Left cardiac atrium (tissue), 4 donors: ENCODE measurements at regions not wholly inside any gene's neighbourhood (a gene's known extent, or its start where the extent isn't known, plus 50 kb on each side); places are given as distances from the start of the nearest gene placed in this dataset.
"Not testable (repeated sequence)": the region's sequence is repeated elsewhere in the genome, so short reads cannot be mapped to it uniquely, and the experiment has no call there.

Source experiments
- ATAC-seq, 2 donors: fragments of 200-7000 bp; cut with Tn5 transposase; one replicate each; pipeline ENCODE4 v1.9.1; 2020; ENCODE audit warnings: mild to moderate bottlenecking in 2 of 2, moderate library complexity in 2 of 2
- DNase-seq: peaks from one replicate; pipeline ENCODE4 v3.0.0-alpha.2; 2020
- intact Hi-C, 2 donors: fragments of 100-400 bp; cut with DNase I; formaldehyde crosslinking; loops; one replicate each; pipeline versions ENCODE4 v1.14.1 to v1.15.1; 2022 to 2023
- donor health status: DM: no; HTN: yes; CAD: no.
- donor health status: DM: no; HTN: yes; CAD: no; lungs with severe emphysema.
- donor health status: DM: yes; HTN: yes; CAD: no.
- donor health status: Dilated cardiomyopathy.

DNA sequence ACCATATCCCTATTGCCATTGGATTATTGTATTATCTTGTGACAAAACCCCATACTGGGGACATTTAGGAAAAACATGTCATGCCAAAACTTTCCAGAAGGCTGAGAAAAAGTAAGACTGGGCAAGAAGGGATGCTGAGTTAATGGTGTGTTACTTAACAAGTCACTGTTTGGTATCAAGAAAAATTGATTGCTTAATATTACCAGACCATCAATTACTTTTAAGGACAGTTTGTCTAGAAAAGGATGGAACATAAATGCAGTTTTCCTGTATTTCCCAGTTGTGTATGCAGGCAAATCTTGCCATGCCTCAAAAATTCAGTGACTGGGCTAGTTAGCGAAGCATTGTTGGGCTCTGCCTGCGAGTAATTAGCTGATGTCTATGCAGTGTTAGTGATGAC lies 705.6 kb upstream of the MIR17HG start:
- DNase-seq: no peak
- intact Hi-C loops: no loop called here
- ATAC-seq: no peak

DNA sequence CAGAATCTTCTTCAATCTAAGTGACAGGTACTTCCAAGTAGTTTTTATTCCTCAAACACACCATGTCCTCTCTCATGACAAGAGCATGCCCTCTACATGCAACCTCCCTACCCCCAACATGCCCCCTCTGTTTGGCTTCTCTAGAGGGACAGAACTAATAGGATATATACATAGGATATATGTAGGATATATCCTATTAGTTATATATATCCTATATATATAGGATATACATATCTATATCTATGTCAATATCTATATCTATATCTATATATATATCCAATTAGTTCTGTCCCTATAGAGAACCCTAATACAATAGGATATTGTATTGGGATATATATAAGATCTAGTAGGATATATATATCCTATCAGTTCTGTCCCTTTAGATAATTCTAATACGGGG lies 701.9 kb upstream of the MIR17HG start:
- intact Hi-C loops: no loop called here
- DNase-seq (no peak), ATAC-seq (no peak)

DNA sequence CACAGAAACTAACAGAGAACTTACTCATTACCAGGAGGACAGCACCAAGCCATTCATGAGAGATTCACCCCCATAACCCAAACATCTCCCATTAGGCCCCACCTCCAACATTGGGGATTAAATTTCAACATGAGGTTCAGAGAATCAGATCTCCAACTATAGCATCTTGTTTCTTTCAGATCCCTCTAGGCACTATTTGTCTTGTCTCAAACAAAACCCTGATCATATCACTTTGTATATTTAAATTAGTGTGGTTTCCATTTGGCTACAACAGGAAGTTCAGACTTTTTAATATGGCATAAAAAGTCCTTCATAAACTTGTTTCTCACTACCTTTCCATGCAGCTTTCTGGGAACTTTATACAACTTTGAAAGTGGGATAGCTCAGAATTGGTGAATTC lies 699.0 kb upstream of the MIR17HG start:
- no peak for ATAC-seq

DNA sequence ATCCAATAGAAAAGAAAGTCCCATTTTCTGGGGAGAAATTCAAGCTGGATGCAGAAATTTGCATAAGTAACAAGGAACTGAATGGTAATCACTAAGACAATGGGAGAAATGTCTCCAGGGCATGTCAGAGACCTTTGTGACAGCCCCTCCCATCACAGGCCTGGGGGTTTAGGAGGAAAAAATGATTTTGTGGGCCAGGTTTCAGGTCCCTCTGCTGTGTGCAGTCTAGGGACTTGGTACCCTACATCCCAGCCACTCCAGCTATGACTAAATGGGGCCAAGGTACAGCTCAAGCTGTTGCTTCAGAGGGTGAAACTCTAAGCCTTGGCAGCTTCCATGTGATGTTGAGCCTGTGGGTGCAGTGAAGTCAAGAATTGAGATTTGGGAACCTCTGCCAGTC lies 695.5 kb upstream of the MIR17HG start:
- ATAC-seq (no peak), DNase-seq (no peak)
- intact Hi-C loops: no loop called here

More for the DNA sequence above, 699.0 kb upstream of the MIR17HG start:
- no peak for DNase-seq
- intact Hi-C loops: no loop called here

DNA sequence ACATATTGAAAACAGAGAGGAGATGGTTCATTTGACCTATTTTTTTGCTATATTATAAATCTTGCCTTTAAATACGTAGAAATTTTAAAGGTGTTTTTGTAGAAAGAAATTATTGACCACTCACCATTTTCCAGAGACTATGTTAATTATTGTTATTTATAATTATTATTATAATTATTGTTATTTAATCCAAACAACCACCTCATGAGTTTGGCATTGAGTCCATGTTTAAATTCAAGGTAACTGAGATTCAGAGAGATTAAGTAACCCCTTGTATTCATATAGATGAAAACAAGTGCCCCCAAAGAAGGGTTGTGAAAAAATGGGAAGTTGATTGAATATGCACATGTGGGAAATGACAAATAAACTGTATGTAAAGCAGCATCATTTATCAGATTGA lies 692.5 kb upstream of the MIR17HG start:
- DNase-seq (no peak), ATAC-seq (no peak)
- intact Hi-C loops: no loop called here

DNA sequence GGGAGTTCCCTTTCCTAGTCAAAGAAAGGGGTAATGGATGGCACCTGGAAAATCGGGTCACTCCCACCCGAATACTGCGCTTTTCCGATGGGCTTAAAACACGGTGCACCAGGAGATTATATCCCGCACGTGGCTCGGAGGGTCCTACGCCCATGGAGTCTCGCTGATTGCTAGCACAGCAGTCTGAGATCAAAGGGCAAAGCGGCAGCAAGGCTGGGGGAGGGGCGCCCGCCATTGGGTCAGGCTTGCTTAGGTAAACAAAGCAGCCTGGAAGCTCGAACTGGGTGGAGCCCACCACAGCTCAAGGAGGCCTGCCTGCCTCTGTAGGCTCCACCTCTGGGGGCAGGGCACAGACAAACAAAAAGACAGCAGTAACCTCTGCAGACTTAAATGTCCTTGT lies 683.3 kb upstream of the MIR17HG start:
- DNase-seq, ATAC-seq, intact Hi-C loops: not testable (repeated sequence)

DNA sequence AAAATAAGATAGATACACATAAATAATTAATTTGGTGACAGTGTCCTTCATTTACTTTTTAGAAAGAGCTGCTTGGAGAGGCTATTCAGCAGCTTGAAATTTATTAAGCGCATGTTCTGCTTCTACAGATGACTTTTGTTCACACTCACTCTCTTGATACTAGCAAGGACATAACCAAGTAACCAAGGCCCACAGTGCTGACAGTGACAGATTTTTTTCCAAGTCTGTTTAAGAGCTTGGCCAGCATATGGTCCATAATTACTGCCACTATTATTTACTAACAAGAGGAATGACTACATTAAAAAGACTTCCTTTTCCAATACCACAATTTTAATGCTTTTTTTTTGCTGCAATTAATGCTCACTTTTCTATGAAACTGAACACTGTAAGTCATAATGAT lies 673.7 kb upstream of the MIR17HG start:
- intact Hi-C loops: no loop called here
- ATAC-seq: no peak
- DNase-seq: no peak

DNA sequence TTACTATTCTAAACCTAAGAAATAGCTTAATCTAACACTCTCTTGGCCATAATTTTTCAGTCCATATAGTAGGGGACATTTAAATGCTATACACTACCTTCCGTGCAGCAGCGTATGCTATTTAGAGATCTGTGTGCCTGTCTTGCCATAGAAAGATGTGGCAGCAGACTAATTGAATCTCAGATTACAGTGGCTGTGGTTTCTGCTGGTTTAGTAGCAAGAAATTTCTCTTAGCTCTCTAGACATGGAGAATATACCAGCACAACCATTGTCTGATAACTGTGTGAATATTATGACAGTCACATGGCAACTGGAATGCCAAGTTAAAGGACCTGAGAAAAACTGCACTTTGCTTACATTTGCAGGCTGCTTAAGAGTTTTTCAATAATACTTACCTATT lies 672.4 kb upstream of the MIR17HG start:
- DNase-seq (no peak), ATAC-seq (no peak)
- intact Hi-C loops: no loop called here

DNA sequence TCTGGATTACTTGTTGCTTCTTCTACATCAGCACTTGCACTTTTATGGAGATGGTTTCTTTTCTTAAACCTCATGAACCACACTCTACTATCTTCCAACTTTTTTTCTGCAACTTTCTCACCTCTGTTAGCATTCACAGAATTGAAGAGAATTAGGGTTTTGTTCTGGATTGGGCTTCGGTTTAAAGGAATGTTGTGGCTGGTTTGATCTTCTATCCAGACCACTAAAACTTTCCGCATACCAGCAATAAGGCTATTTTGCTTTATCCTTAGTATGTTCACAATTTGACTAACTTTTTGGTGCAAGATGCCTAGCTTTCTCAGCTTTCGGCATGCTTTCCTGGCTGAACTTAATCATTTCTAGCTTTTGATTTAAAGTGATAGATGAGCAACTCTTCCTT lies 666.7 kb upstream of the MIR17HG start:
- intact Hi-C loops: no loop called here
- no peak for DNase-seq

DNA sequence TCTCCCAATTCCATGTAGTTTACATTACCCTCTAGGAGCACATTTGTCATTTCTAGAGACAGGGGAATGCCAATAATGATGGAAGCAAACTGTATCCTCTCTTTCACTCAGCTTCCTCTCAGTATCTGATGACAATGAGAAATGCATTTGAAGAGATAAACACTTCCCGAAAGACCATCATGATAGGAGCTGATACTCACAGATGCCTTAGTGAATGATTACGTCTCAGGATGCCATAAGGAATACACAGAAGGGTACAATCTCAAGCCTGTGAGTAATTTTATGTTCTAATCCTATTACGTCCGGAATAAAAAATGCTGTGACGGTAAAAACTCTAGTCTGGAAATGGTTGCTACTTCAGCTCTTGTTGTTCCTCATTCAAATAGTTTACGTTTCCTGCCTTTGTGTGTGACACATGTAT lies 663.8 kb upstream of the MIR17HG start:
- no peak for DNase-seq
- no peak for ATAC-seq
- intact Hi-C loops: no loop called here

More for the DNA sequence above, 666.7 kb upstream of the MIR17HG start:
- ATAC-seq: no peak

DNA sequence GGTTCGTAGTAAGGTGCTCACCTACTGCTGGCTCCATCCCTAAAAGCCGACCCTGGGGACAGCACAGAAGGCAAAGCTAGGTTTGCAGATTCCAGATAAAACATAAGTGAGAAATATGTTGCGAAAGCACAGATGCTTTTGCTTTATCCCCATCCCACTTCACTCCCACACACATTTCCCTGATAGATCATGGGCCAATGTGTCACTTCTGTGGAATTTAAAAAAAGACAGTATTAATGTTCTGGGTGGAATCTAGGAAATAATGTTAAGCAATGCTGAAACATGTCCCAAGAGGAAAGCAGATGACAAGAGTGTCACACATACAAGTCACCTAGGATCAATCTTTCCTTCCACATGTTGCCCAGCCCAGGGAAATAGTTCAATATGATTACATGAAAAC lies 661.0 kb upstream of the MIR17HG start:
- DNase-seq (no peak), ATAC-seq (peak in 1 of 2 donors; percentile 48)

DNA sequence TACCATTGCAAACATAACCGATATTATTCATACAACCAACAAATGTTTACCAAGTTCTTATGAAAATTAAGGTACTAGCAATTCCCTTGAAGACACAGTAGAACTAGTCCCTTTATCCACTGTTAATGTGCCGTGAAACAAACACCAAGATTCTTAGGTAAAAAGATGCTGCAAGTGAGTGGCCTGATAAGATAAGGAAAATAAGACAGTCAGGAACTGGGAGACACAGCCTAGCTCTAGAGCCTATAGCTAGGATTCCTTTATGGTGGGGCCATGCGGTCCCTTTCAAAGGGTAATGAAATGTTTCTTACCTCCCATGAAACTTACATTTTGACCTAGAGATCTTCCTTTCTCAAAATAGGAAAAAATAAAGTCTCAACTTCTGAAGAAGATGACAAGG lies 658.4 kb upstream of the MIR17HG start:
- DNase-seq (no peak), ATAC-seq (no peak)
- intact Hi-C loops: no loop called here

More for the DNA sequence above, 661.0 kb upstream of the MIR17HG start:
- intact Hi-C loops: no loop called here

DNA sequence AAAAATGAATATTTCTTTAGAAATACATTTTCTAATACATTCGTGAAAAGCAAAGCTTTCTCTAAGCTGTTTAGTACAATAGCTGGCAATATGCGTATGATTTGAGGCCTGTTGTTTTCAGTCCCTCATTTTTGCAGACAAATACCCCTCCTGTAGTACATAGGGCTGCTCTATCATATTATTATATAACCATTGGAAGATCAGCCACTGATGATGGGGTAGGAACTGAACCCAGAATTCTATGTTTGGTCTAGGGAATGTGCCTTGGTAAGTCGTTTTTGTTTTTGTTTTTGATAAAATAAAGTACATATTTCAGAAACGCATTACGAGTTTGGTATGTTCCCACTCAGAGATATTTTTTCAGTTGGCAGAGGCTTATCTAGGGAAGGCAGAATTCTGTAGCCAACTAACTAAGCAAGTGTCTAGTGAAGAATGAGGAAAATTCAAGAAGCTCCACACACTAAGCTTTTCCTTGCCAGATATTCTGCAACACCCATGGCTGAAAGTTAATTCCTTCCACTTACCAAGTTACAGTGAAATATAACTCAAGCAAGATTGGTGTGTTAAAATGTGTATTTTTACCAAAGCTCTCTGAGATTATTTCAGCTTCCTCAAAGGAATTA lies 656.9 kb upstream of the MIR17HG start:
- ATAC-seq (peak; percentile 91 to 97), DNase-seq (no peak)
- intact Hi-C loops: no loop called here

DNA sequence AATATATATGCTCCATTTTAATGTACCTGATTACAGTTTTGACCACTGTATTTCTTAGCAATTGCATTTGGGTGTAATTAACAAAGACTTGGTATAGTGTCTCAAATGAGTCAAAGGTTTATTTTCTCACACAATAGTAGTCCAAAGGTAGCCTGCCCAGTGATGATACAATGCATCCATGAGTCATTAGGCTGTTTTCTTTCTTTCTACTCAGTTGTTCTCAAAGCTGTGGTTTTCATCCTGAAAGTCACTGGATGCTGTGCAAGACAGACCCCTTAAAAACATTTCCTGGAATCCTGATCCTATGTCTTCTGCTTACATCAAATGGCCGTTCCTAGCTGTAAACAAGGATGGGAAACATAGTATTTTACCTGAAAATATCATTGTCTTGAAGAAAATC lies 651.2 kb upstream of the MIR17HG start:
- intact Hi-C loops: no loop called here
- no peak for ATAC-seq

DNA sequence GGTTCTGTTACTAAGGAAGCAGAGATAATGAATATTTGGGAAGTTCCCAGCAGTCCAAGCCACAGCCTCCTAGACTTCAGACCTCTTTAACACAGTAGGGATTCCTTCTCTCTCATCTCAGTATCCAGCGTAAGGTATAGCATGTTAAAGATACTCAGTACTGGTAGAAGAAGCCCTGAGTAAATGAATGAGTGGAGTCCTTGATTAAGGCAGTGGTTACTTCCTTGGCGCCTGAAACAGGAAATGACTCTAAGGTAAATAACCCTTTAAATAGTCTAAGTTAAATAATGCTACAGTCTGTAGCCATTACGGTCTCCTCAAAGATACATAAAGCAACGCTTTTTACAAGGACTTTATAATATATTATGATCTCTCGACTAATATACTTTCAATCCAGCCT lies 650.8 kb upstream of the MIR17HG start:
- intact Hi-C loops: no loop called here
- no peak for ATAC-seq
- no peak for DNase-seq

More for the DNA sequence above, 651.2 kb upstream of the MIR17HG start:
- no peak for DNase-seq

DNA sequence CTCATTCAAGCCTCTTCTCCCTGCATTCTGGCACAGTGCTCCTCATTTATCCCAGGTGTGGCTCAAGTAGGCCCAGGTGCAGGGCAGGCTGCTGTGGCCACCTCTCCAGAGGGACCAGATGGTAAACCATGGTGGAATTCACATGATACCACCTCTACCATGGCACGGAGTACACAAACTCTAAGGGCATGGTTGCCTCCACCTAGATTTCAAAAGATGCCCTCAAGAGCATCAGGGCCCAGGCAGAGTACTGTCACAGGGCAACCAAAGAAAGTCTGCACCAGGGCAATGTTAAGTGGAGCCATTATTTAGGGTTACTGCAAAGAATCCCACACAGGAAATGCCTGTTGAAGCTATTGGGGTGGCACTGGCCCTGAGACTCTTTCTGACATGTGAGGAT lies 647.1 kb upstream of the MIR17HG start:
- DNase-seq (no peak), ATAC-seq (no peak)
- intact Hi-C loops: no loop called here

DNA sequence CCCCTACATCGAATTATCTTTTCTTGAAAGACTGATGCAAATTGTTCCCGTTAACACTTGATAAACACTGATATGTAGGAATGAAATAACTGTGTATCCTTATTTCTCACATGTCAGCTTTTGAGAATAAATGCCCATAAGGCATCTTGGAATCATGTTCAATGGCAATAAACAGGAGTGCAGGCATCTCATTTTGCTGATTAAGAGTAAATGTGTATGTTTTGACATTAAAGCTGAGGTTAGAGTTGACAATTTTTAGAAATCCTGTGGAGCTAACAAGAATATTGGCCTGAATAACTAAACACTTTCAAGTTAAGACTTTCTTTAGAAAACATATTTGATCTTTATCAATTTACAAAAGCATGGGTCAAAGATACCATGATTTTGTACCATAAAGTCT lies 646.2 kb upstream of the MIR17HG start:
- intact Hi-C loops: no loop called here
- ATAC-seq: no peak
- DNase-seq: no peak

DNA sequence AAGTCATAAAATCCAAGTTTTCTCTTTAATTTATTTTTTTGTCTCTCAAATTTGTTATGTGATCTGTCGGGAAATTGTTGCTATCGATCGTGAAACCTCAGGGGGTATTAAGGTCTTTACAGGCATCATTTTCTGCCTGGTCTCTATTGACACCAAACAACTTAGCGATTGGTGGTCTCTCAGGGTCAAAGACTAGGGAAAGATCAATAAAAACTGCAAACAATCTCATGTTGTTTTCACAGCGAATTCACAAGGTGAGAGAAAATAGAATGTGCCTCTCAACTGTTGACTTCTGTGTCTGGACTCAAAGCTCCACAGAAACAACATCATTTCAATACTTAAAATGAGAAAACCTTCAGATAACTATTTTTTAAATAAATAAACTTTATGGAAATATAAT lies 645.4 kb upstream of the MIR17HG start:
- ATAC-seq (no peak), DNase-seq (no peak)
- intact Hi-C loops: no loop called here

DNA sequence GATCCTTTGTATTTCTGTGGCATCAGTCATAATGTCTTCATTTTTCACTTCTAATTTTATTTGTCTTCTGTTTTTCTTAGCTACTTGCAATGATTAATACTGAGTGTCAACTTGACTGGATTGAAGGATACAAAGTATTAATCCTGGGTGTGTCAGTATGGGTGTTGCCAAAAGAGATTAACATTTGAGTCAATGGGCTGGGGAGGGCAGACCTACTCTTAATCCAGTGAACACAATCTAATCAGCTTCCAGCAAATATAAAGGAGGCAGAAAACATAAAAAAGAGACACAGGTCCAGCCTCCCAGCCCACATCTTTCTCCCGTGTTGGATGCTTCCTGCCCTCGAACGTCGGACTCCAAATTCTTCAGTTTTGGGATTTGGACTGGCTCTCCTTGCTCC lies 640.9 kb upstream of the MIR17HG start:
- no peak for ATAC-seq
- intact Hi-C loops: no loop called here
- DNase-seq: no peak

DNA sequence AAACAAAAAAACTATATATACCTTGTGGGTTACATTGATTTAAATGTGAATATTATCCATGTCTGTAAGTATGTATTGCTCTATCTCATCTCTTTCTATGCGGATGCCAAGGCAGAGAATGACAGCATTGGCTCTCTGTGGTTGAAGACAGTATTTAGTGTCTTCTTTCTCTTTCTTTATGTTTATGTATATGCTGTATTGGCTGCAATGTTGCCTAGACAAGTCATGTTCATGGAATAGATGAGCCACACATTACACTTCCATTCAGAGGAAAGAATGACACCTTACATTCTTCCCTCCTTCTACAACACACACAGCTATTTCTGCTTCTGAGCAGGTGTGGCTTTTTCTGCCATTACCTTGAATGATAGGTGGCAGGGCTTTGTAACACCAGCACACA lies 639.4 kb upstream of the MIR17HG start:
- ATAC-seq (no peak), DNase-seq (no peak)
- intact Hi-C loops: no loop called here

DNA sequence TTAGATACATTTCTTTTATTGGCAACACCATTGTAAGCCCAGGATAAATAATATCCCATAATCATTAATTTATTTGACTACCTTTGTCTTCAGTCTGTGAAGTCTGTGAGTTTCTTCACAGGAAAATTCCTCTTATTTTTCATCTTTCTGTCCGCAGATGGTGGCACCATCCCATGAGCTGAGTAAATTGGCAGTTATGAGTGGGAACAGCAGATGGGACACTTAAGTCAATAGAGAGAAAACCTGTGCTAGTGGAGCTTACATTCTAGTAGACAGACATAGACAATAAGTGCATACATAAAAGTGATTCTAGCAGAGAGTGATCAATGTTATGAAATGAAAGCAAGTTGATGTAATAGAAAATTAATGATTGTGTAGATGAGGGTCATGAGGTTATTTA lies 638.2 kb upstream of the MIR17HG start:
- no peak for ATAC-seq
- no peak for DNase-seq
- intact Hi-C loops: no loop called here

DNA sequence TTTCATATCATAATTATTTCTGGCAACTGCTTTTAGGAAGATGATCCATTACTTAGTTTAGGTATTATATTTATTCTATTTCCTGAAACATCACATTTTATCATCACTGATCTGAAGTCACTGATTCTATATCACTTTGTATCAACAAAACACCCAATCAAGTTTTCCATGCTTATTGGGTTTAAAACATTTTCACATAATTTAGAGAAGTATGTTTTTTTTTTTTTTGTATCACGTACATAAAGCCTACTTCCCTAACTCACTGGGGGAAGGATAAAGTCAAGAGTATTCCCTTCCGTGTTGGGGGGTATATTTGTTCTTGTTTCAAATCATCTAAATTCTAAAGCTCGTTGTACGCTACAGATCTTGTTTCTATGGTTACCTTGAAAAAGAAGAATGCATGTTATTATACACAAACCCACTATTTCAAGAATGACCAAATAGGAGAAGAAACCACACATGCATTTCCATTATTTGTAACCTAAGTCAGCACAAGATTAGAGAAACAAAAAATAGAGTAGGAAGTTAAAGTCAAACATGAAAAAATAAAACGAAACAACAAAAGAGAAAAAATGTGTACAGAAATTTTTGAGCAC lies 637.2 kb upstream of the MIR17HG start:
- no peak for ATAC-seq
- intact Hi-C loops: no loop called here
- no peak for DNase-seq
